GM12878 (cell line): ENCODE measurements at regions not wholly inside any gene's neighbourhood (a gene's known extent, or its start where the extent isn't known, plus 50 kb on each side); places are given as distances from the start of the nearest gene placed in this dataset.

Experiments
- ATAC-seq: fragments of 200-7000 bp; cut with Tn5 transposase; 3 replicates; pipeline ENCODE4 v1.9.1; 2020; ENCODE audit warnings: mild to moderate bottlenecking, moderate library complexity
- BruUV-seq: library from RNA; stranded (reverse); fragments of 400-500 nt; replicated peaks from 2 replicates; lab custom pipeline; 2021; lab: Mats Ljungman, UMichigan
- CTCF ChIA-PET: fragments of 300-600 bp; sonication (Branson Sonifier 250); formaldehyde crosslinking; extraction: SDS; loops from one replicate; lab custom pipeline; 2021; ENCODE audit warnings: inconsistent platforms; lab: Yijun Ruan, JAX
- POLR2A ChIA-PET: fragments of 350-600 bp; formaldehyde crosslinking; extraction: SDS; loops from one replicate; lab custom pipeline; 2021; ENCODE audit warnings: inconsistent platforms; lab: Charles Lee
- RAD21 ChIA-PET: fragments of 300-600 bp; sonication (Branson Sonifier 250); formaldehyde crosslinking; loops from one replicate; lab custom pipeline; 2023; ENCODE audit warnings: antibody characterized with exemption; ENCODE audit not compliant: unreplicated experiment; lab: Charles Lee
- SMC1A ChIA-PET: fragments of 300-600 bp; sonication (Branson Sonifier 250); formaldehyde crosslinking; loops from one replicate; lab custom pipeline; 2023; ENCODE audit not compliant: unreplicated experiment, uncharacterized antibody; lab: Charles Lee
- DNase-seq: peaks from one replicate; pipeline ENCODE4 v3.0.0-alpha.2; 2011; ENCODE audit warnings: low read depth, low spot score
- FAIRE-seq: peaks from 3 replicates; lab custom pipeline; 2011; peaks lifted over from hg19 to GRCh38; lab: Jason Lieb, UNC
- H2AFZ ChIP-seq: 2 replicates; pipeline ENCODE4 v1.6.0; 2011; ENCODE audit warnings: low read depth, low read length, control low read depth; ENCODE audit not compliant: control insufficient read depth
- H3K27ac ChIP-seq: 2 replicates; pipeline ENCODE4 v1.5.1; 2011; ENCODE audit warnings: control low read depth; ENCODE audit not compliant: control insufficient read depth, insufficient read depth
- H3K27me3 ChIP-seq, 2 experiments: replicated peaks in 1 of 2; 2 replicates each; pipeline versions ENCODE4 v1.6.0 to v1.6.1; 2011; ENCODE audit warnings: low read length in 1 of 2; ENCODE audit not compliant: control insufficient read depth in 2 of 2, insufficient read depth in 2 of 2
- H3K36me3 ChIP-seq, 2 experiments: 2 replicates each; pipeline ENCODE4 v1.5.1; 2011; ENCODE audit warnings: low read length in 1 of 2; ENCODE audit not compliant: control insufficient read depth in 2 of 2, insufficient read depth in 2 of 2
- H3K4me1 ChIP-seq: 2 replicates; pipeline ENCODE4 v1.6.1; 2011; ENCODE audit warnings: mild to moderate bottlenecking, low read length, moderate library complexity, mixed read lengths; ENCODE audit not compliant: control insufficient read depth, insufficient read depth
- H3K4me2 ChIP-seq: 2 replicates; pipeline ENCODE4 v1.6.0; 2011; ENCODE audit warnings: control low read depth; ENCODE audit not compliant: control insufficient read depth, insufficient read depth
- H3K4me3 ChIP-seq: fragments of 200-600 bp; sonication (generic); 2 replicates; pipeline ENCODE4 v1.5.1; 2016
- H3K79me2 ChIP-seq: 2 replicates; pipeline ENCODE4 v1.6.0; 2011; ENCODE audit warnings: low read length; ENCODE audit not compliant: control insufficient read depth, insufficient read depth
- H3K9ac ChIP-seq: 2 replicates; pipeline ENCODE4 v1.8.0; 2011; ENCODE audit warnings: low read length, control low read depth, mixed read lengths; ENCODE audit not compliant: control insufficient read depth, insufficient read depth
- H3K9me3 ChIP-seq: replicated peaks from 3 replicates; pipeline ENCODE4 v1.5.1; 2011; ENCODE audit warnings: mild to moderate bottlenecking, low read length; ENCODE audit not compliant: control insufficient read depth, insufficient read depth
- H4K20me1 ChIP-seq: 2 replicates; pipeline ENCODE4 v1.6.0; 2011; ENCODE audit not compliant: control insufficient read depth, insufficient read depth
- CEBPB ChIP-seq, 2 experiments: fragments of 150-350 bp in 1 of 2; IDR thresholded peaks; 2 replicates each; pipeline ENCODE4 v1.6.1; 2012 to 2014; ENCODE audit warnings: low read depth in 2 of 2, low read length in 2 of 2, borderline replicate concordance in 1 of 2, inconsistent platforms in 1 of 2
- DPF2 ChIP-seq: fragments of 450-650 bp; IDR thresholded peaks from 2 replicates; pipeline ENCODE4 v1.6.1; 2017; ENCODE audit warnings: mild to moderate bottlenecking
- EP300 ChIP-seq, 2 experiments: fragments of 150-350 bp in 1 of 2; IDR thresholded peaks; 2 replicates each; pipeline ENCODE4 v1.6.1; 2011 to 2012; ENCODE audit warnings: low read depth in 2 of 2, low read length in 2 of 2, borderline replicate concordance in 1 of 2, improper control_type of control experiment in 1 of 2, inconsistent platforms in 1 of 2; ENCODE audit not compliant: control insufficient read depth in 1 of 2
- HDAC6 ChIP-seq: fragments of 200-600 bp; sonication (generic); IDR thresholded peaks from one replicate; pipeline ENCODE4 v1.8.0; 2017; ENCODE audit warnings: antibody characterized with exemption; ENCODE audit not compliant: unreplicated experiment
- KLF5 ChIP-seq: fragments of 450-650 bp; IDR thresholded peaks from 2 replicates; pipeline ENCODE4 v1.6.1; 2014; ENCODE audit warnings: mild to moderate bottlenecking; ENCODE audit not compliant: partially characterized antibody
- NFIC ChIP-seq: IDR thresholded peaks from 2 replicates; pipeline ENCODE4 v1.6.1; 2012; ENCODE audit warnings: low read depth, mild to moderate bottlenecking, inconsistent platforms, low read length, moderate library complexity
- NRF1 ChIP-seq: conservative IDR thresholded peaks from 2 replicates; pipeline ENCODE4 v1.6.1; 2011; ENCODE audit warnings: mild to moderate bottlenecking, low read depth, low read length, improper control_type of control experiment
- POLR2AphosphoS2 ChIP-seq: IDR thresholded peaks from 2 replicates; pipeline ENCODE4 v1.6.1; 2011; ENCODE audit warnings: low read depth, mild to moderate bottlenecking, low read length, improper control_type of control experiment, moderate library complexity
- POU2F2 ChIP-seq: IDR thresholded peaks from 3 replicates; pipeline ENCODE4 v1.6.1; 2011; ENCODE audit warnings: low read depth, mild to moderate bottlenecking, low read length, borderline replicate concordance
- RAD21 ChIP-seq: IDR thresholded peaks from 2 replicates; pipeline ENCODE4 v1.6.1; 2011; ENCODE audit warnings: mild to moderate bottlenecking, low read depth, low read length, moderate library complexity; ENCODE audit not compliant: insufficient read depth
- RBBP5 ChIP-seq: fragments of 200-600 bp; sonication (generic); conservative IDR thresholded peaks from 2 replicates; pipeline ENCODE4 v1.6.1; 2016
- SMAD5 ChIP-seq: IDR thresholded peaks from 2 replicates; pipeline ENCODE4 v1.6.1; 2016; ENCODE audit warnings: antibody characterized with exemption, low read depth
- SP1 ChIP-seq: IDR thresholded peaks from one replicate; pipeline ENCODE4 v1.6.1; 2011; ENCODE audit warnings: low read depth, low read length
- SRF ChIP-seq, 2 experiments: IDR thresholded peaks; 2 replicates each; pipeline ENCODE4 v1.6.1; 2011; ENCODE audit warnings: low read depth in 2 of 2, low read length in 2 of 2, mild to moderate bottlenecking in 1 of 2, moderate library complexity in 1 of 2
- TARDBP ChIP-seq: IDR thresholded peaks from 2 replicates; pipeline ENCODE4 v1.6.1; 2016; ENCODE audit warnings: borderline replicate concordance
- YY1 ChIP-seq: IDR thresholded peaks from 2 replicates; pipeline ENCODE4 v1.6.1; 2011; ENCODE audit warnings: low read depth, mild to moderate bottlenecking, low read length
- WGBS: methylation state at CpG from one replicate; pipeline ENCODE4 v1.1.6; 2016; ENCODE audit warnings: low lambda C conversion rate; ENCODE audit not compliant: insufficient replicate concordance, insufficient coverage; ENCODE audit errors: missing lambda C conversion rate; 5-methylcytosine and 5-hydroxymethylcytosine counted together
- in situ Hi-C: fragments of 300-500 bp; cut with MboI; formaldehyde crosslinking; loops from 9 replicates; pipeline ENCODE4 v1.14.3; 2018; ENCODE audit warnings: mixed read lengths
- intact Hi-C: fragments of 100-400 bp; cut with micrococcal nuclease; formaldehyde crosslinking; loops from one replicate; pipeline ENCODE4 v1.14.2; 2022; ENCODE audit not compliant: unreplicated experiment
- TF ChIP-seq, protein P1 (sequence below): fragments of 450-650 bp; IDR thresholded peaks from 2 replicates; pipeline ENCODE4 v1.6.1; 2017; ENCODE audit warnings: mild to moderate bottlenecking
- TF ChIP-seq, protein P2 (sequence below): fragments of 450-650 bp; IDR thresholded peaks from 2 replicates; pipeline ENCODE4 v1.6.1; 2016; ENCODE audit warnings: mild to moderate bottlenecking, moderate library complexity, borderline replicate concordance

DNA sequence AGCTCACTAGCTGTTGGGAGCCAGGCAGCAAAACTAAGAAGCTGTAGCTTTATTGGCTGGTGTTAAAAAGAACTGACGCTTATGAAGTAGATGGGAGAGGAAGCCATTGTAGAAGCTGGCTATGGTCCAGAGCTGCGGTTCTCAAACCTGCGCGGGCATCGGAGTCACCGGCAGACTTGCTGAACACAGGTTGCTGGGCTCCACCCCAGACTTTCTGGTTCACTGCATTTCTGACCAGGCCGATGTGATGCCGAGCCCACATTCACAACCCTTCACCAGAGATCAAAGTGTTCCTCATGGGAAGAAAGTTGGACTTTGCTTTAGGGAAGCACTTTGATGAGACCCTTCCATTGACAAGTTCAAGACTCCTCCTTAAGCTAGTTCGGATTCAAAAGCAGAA, 231.6 kb downstream of the QKI start:
- no peaks in the 10 kb centered on the region for H3K79me2 ChIP-seq
- H3K9ac ChIP-seq, result no peak overlapping the region
- WGBS, result 82% methylated on average over 9 of the region's 9 CpGs
- no peaks in the 10 kb centered on the region; the same call in 1 of the 2 replicates for H3K4me1 ChIP-seq
- H3K27me3 ChIP-seq, result peaks cover 0 to 3% of the 10 kb centered on the region in 2 experiments; a peak in 1 of 4 replicates
- BruUV-seq, result no TSS peak
- TF ChIP-seq DPF2, result no peak
- TF ChIP-seq YY1, result no peak
- no peak for TF ChIP-seq NFIC
- TF ChIP-seq, protein P1, sequence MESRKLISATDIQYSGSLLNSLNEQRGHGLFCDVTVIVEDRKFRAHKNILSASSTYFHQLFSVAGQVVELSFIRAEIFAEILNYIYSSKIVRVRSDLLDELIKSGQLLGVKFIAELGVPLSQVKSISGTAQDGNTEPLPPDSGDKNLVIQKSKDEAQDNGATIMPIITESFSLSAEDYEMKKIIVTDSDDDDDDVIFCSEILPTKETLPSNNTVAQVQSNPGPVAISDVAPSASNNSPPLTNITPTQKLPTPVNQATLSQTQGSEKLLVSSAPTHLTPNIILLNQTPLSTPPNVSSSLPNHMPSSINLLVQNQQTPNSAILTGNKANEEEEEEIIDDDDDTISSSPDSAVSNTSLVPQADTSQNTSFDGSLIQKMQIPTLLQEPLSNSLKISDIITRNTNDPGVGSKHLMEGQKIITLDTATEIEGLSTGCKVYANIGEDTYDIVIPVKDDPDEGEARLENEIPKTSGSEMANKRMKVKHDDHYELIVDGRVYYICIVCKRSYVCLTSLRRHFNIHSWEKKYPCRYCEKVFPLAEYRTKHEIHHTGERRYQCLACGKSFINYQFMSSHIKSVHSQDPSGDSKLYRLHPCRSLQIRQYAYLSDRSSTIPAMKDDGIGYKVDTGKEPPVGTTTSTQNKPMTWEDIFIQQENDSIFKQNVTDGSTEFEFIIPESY, result no peak
- no peak for TF ChIP-seq RBBP5
- TF ChIP-seq EP300 (IDR thresholded peaks at IDR 0.05; ENCODE audit: borderline replicate concordance in 1 of 2, control insufficient read depth in 1 of 2, low read depth in 2 of 2, low read length in 2 of 2), result no peak
- TF ChIP-seq POU2F2, result no peak
- TF ChIP-seq POLR2AphosphoS2, result no peak
- no peak for TF ChIP-seq HDAC6
- TF ChIP-seq, protein P2, sequence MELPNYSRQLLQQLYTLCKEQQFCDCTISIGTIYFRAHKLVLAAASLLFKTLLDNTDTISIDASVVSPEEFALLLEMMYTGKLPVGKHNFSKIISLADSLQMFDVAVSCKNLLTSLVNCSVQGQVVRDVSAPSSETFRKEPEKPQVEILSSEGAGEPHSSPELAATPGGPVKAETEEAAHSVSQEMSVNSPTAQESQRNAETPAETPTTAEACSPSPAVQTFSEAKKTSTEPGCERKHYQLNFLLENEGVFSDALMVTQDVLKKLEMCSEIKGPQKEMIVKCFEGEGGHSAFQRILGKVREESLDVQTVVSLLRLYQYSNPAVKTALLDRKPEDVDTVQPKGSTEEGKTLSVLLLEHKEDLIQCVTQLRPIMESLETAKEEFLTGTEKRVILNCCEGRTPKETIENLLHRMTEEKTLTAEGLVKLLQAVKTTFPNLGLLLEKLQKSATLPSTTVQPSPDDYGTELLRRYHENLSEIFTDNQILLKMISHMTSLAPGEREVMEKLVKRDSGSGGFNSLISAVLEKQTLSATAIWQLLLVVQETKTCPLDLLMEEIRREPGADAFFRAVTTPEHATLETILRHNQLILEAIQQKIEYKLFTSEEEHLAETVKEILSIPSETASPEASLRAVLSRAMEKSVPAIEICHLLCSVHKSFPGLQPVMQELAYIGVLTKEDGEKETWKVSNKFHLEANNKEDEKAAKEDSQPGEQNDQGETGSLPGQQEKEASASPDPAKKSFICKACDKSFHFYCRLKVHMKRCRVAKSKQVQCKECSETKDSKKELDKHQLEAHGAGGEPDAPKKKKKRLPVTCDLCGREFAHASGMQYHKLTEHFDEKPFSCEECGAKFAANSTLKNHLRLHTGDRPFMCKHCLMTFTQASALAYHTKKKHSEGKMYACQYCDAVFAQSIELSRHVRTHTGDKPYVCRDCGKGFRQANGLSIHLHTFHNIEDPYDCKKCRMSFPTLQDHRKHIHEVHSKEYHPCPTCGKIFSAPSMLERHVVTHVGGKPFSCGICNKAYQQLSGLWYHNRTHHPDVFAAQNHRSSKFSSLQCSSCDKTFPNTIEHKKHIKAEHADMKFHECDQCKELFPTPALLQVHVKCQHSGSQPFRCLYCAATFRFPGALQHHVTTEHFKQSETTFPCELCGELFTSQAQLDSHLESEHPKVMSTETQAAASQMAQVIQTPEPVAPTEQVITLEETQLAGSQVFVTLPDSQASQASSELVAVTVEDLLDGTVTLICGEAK, result no peak
- TF ChIP-seq NRF1, result no peak
- no peak for TF ChIP-seq RAD21
- TF ChIP-seq SMAD5, result no peak
- TF ChIP-seq SP1, result no peak
- TF ChIP-seq KLF5, result no peak
- TF ChIP-seq CEBPB (IDR thresholded peaks at IDR 0.05; ENCODE audit: borderline replicate concordance in 1 of 2, low read depth in 2 of 2, low read length in 2 of 2), result no peak
- TF ChIP-seq TARDBP, result no peak
- no peak for TF ChIP-seq SRF (IDR thresholded peaks at IDR 0.05; ENCODE audit: low read depth in 2 of 2, low read length in 2 of 2)
- no peaks in the 10 kb centered on the region for H3K9me3 ChIP-seq
- no peaks in the 10 kb centered on the region for H4K20me1 ChIP-seq
- ATAC-seq (no peak), FAIRE-seq (no peak), DNase-seq (no peak)
- H3K4me2 ChIP-seq, result no peak overlapping the region
- CTCF ChIA-PET, result no interaction called here
- in situ Hi-C loops, result no loop called here
- H3K36me3 ChIP-seq, result no peaks in the 10 kb centered on the region
- H3K4me3 ChIP-seq, result no peak overlapping the region
- SMC1A ChIA-PET, result no interaction called here
- POLR2A ChIA-PET, result no interaction called here
- RAD21 ChIA-PET, result no interaction called here
- no peak overlapping the region for H3K27ac ChIP-seq
- no peak overlapping the region for H2AFZ ChIP-seq
- intact Hi-C loops, result no loop called here
